GM23338 (cell line): ENCODE measurements at regions not wholly inside any gene's neighbourhood (a gene's known extent, or its start where the extent isn't known, plus 50 kb on each side); places are given as distances from the start of the nearest gene placed in this dataset.

Source experiments
- CREB1 ChIP-seq: fragments of 250-450 bp; sonication (Bioruptor Pico); IDR thresholded peaks from 2 replicates; pipeline ENCODE4 v1.5.0; 2020; ENCODE audit warnings: low read depth, mild to moderate bottlenecking, moderate library complexity
- ETS1 ChIP-seq: IDR thresholded peaks from 2 replicates; pipeline ENCODE4 v1.6.1; 2016; ENCODE audit warnings: antibody characterized with exemption
- EZH2 ChIP-seq: fragments of 200-600 bp; sonication (generic); IDR thresholded peaks from one replicate; pipeline ENCODE4 v1.8.0; 2017; ENCODE audit warnings: antibody characterized with exemption, mild to moderate bottlenecking, low read depth; ENCODE audit not compliant: unreplicated experiment
- EZH2phosphoT487 ChIP-seq: fragments of 200-600 bp; sonication (generic); IDR thresholded peaks from one replicate; pipeline ENCODE4 v1.8.1; 2018; ENCODE audit warnings: antibody characterized with exemption; ENCODE audit not compliant: unreplicated experiment
- JUNB ChIP-seq: IDR thresholded peaks from one replicate; pipeline ENCODE4 v1.6.1; 2016; ENCODE audit warnings: antibody characterized with exemption; ENCODE audit not compliant: unreplicated experiment
- POLR2AphosphoS5 ChIP-seq: IDR thresholded peaks from 2 replicates; pipeline ENCODE4 v1.6.1; 2016; ENCODE audit warnings: antibody characterized with exemption, low read depth
- STAT1 ChIP-seq: IDR thresholded peaks from one replicate; pipeline ENCODE4 v1.6.1; 2016; ENCODE audit warnings: antibody characterized with exemption; ENCODE audit not compliant: unreplicated experiment
- ZNF331 ChIP-seq: fragments of 250-450 bp; sonication (Bioruptor Pico); IDR thresholded peaks from 2 replicates; pipeline ENCODE4 v1.5.0; 2020; ENCODE audit warnings: low read depth, mild to moderate bottlenecking, moderate library complexity
- TF ChIP-seq, protein P1 (sequence below), 2 experiments: fragments of 200-600 bp in 1 of 2; sonication (generic) in 1 of 2; conservative IDR thresholded peaks; 2 replicates each; pipeline versions ENCODE4 v1.5.1 to v1.6.1; 2016 to 2017; ENCODE audit warnings: antibody characterized with exemption in 2 of 2, low read depth in 2 of 2, mild to moderate bottlenecking in 2 of 2, moderate library complexity in 1 of 2
- TF ChIP-seq, protein P2 (sequence below): IDR thresholded peaks from one replicate; pipeline ENCODE4 v1.6.1; 2018; ENCODE audit warnings: antibody characterized with exemption; ENCODE audit not compliant: unreplicated experiment

- TF ChIP-seq, protein P1, sequence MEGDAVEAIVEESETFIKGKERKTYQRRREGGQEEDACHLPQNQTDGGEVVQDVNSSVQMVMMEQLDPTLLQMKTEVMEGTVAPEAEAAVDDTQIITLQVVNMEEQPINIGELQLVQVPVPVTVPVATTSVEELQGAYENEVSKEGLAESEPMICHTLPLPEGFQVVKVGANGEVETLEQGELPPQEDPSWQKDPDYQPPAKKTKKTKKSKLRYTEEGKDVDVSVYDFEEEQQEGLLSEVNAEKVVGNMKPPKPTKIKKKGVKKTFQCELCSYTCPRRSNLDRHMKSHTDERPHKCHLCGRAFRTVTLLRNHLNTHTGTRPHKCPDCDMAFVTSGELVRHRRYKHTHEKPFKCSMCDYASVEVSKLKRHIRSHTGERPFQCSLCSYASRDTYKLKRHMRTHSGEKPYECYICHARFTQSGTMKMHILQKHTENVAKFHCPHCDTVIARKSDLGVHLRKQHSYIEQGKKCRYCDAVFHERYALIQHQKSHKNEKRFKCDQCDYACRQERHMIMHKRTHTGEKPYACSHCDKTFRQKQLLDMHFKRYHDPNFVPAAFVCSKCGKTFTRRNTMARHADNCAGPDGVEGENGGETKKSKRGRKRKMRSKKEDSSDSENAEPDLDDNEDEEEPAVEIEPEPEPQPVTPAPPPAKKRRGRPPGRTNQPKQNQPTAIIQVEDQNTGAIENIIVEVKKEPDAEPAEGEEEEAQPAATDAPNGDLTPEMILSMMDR (conservative IDR thresholded peaks at IDR 0.05; ENCODE audit: low read depth in 2 of 2): no peak
- TF ChIP-seq EZH2phosphoT487: no peak
- TF ChIP-seq, protein P2, sequence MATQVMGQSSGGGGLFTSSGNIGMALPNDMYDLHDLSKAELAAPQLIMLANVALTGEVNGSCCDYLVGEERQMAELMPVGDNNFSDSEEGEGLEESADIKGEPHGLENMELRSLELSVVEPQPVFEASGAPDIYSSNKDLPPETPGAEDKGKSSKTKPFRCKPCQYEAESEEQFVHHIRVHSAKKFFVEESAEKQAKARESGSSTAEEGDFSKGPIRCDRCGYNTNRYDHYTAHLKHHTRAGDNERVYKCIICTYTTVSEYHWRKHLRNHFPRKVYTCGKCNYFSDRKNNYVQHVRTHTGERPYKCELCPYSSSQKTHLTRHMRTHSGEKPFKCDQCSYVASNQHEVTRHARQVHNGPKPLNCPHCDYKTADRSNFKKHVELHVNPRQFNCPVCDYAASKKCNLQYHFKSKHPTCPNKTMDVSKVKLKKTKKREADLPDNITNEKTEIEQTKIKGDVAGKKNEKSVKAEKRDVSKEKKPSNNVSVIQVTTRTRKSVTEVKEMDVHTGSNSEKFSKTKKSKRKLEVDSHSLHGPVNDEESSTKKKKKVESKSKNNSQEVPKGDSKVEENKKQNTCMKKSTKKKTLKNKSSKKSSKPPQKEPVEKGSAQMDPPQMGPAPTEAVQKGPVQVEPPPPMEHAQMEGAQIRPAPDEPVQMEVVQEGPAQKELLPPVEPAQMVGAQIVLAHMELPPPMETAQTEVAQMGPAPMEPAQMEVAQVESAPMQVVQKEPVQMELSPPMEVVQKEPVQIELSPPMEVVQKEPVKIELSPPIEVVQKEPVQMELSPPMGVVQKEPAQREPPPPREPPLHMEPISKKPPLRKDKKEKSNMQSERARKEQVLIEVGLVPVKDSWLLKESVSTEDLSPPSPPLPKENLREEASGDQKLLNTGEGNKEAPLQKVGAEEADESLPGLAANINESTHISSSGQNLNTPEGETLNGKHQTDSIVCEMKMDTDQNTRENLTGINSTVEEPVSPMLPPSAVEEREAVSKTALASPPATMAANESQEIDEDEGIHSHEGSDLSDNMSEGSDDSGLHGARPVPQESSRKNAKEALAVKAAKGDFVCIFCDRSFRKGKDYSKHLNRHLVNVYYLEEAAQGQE: no peak
- TF ChIP-seq EZH2: no peak
- TF ChIP-seq POLR2AphosphoS5: no peak
- TF ChIP-seq CREB1 (CRISPR knock-in tag): no peak
- TF ChIP-seq ETS1: no peak
- TF ChIP-seq JUNB: no peak
- TF ChIP-seq STAT1: no peak
- no peak for TF ChIP-seq ZNF331 (CRISPR knock-in tag)
These were observed 556.0 kb downstream of the OTOL1 start for GRCh38 chr3:162052636-162053035.
